Smooth muscle cell (in vitro differentiated cells): ENCODE measurements at regions not wholly inside any gene's neighbourhood (a gene's known extent, or its start where the extent isn't known, plus 50 kb on each side); places are given as distances from the start of the nearest gene placed in this dataset.

Experiments used
- DNase-seq: peaks from one replicate; lab custom pipeline; 2025; ENCODE audit not compliant: unreplicated experiment; lab: John Stamatoyannopoulos, UW
- H2AFZ ChIP-seq: fragments of 200-600 bp; sonication (generic); 2 replicates; pipeline ENCODE4 v1.6.0; 2016; ENCODE audit warnings: antibody characterized with exemption, low read depth, mild to moderate bottlenecking
- H3F3A ChIP-seq: fragments of 200-600 bp; sonication (generic); 2 replicates; pipeline ENCODE4 v1.6.0; 2017; ENCODE audit warnings: antibody characterized with exemption, low read depth
- H3K27ac ChIP-seq: fragments of 200-600 bp; sonication (generic); 2 replicates; pipeline ENCODE4 v1.5.1; 2016; ENCODE audit warnings: low read depth, mild to moderate bottlenecking
- H3K27me3 ChIP-seq: fragments of 200-600 bp; sonication (generic); 2 replicates; pipeline ENCODE4 v1.6.1; 2016; ENCODE audit warnings: low read depth, mild to moderate bottlenecking
- H3K36me3 ChIP-seq: fragments of 200-600 bp; sonication (generic); 2 replicates; pipeline ENCODE4 v1.5.1; 2016; ENCODE audit warnings: low read depth
- H3K4me1 ChIP-seq: fragments of 200-600 bp; sonication (generic); 2 replicates; pipeline ENCODE4 v1.5.1; 2016; ENCODE audit warnings: low read depth
- H3K4me2 ChIP-seq: fragments of 200-600 bp; sonication (generic); 2 replicates; pipeline ENCODE4 v1.6.0; 2016; ENCODE audit warnings: mild to moderate bottlenecking
- H3K4me3 ChIP-seq: fragments of 200-600 bp; sonication (generic); 2 replicates; pipeline ENCODE4 v1.5.1; 2016; ENCODE audit warnings: mild to moderate bottlenecking
- H3K79me2 ChIP-seq: fragments of 200-600 bp; sonication (generic); 2 replicates; pipeline ENCODE4 v1.6.0; 2016; ENCODE audit warnings: low read depth, mild to moderate bottlenecking
- H3K9ac ChIP-seq: fragments of 200-600 bp; sonication (generic); 2 replicates; pipeline ENCODE4 v1.6.0; 2016; ENCODE audit warnings: low read depth
- H3K9me3 ChIP-seq: fragments of 200-600 bp; sonication (generic); replicated peaks from 2 replicates; pipeline ENCODE4 v1.5.1; 2016; ENCODE audit warnings: low read depth
- H4K20me1 ChIP-seq: fragments of 200-600 bp; sonication (generic); 2 replicates; pipeline ENCODE4 v1.6.0; 2016; ENCODE audit warnings: low read depth
- CTCF ChIP-seq: fragments of 200-600 bp; sonication (generic); IDR thresholded peaks from 2 replicates; pipeline ENCODE4 v1.5.1; 2017; ENCODE audit warnings: borderline replicate concordance, mild to moderate bottlenecking, antibody characterized with exemption; ENCODE audit not compliant: insufficient read depth, poor library complexity, severe bottlenecking
- WGBS: methylation state at CpG from one replicate; pipeline ENCODE4 v1.1.7; 2016; ENCODE audit warnings: low lambda C conversion rate; 5-methylcytosine and 5-hydroxymethylcytosine counted together

DNA sequence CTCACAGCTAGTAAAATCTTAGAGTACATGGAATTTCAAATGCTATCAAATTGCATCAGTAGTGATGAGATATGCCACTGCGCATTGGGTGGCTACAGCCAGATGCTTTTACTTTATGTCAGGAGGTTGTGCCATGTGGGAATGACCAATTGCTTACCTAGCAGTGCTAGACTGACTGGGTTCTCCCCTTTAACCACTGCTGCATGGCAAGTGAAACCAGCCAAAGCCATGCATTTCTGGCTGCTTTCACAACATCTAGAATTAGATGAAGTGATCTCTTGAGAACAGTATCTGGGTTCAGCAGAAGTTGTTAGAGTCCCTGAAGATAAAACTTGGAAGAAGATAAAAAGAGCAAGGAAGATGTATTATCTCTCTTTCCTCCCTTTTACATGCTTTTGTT, 1174.2 kb upstream of the CDH2 start:
- 100% methylated on average over 1 of the region's 1 CpG for WGBS
- no peak for TF ChIP-seq CTCF

GRCh38 chr18:29328932-29329331, 1152.0 kb upstream of the CDH2 start:
- Histone ChIP-seq H3K4me3 (no peak overlapping the region), H3F3A (no peaks in the 10 kb centered on the region), H3K27me3 (no peaks in the 10 kb centered on the region), H3K79me2 (no peaks in the 10 kb centered on the region), H3K4me2 (no peak overlapping the region), H3K27ac (no peak overlapping the region), H2AFZ (no peak overlapping the region), H3K9me3 (peaks cover 7% of the 10 kb centered on the region), H3K4me1 (peaks cover 7% of the 10 kb centered on the region), H3K9ac (no peak overlapping the region), H4K20me1 (no peaks in the 10 kb centered on the region), H3K36me3 (no peaks in the 10 kb centered on the region)
- TF ChIP-seq CTCF, result no peak
- WGBS, result 97% methylated on average over 2 of the region's 2 CpGs
- no peak for DNase-seq

More for the DNA sequence above, 1174.2 kb upstream of the CDH2 start:
- H3K27ac ChIP-seq, result no peak overlapping the region
- no peak overlapping the region for H3K9ac ChIP-seq
- H3K9me3 ChIP-seq, result no peaks in the 10 kb centered on the region
- H3K79me2 ChIP-seq, result no peaks in the 10 kb centered on the region
- no peaks in the 10 kb centered on the region for H4K20me1 ChIP-seq
- H3K4me3 ChIP-seq, result no peak overlapping the region
- H3K4me2 ChIP-seq, result no peak overlapping the region
- H2AFZ ChIP-seq, result no peak overlapping the region
- H3F3A ChIP-seq, result no peaks in the 10 kb centered on the region
- DNase-seq, result no peak
- H3K27me3 ChIP-seq, result no peaks in the 10 kb centered on the region
- H3K36me3 ChIP-seq, result no peaks in the 10 kb centered on the region
- H3K4me1 ChIP-seq, result no peaks in the 10 kb centered on the region

DNA sequence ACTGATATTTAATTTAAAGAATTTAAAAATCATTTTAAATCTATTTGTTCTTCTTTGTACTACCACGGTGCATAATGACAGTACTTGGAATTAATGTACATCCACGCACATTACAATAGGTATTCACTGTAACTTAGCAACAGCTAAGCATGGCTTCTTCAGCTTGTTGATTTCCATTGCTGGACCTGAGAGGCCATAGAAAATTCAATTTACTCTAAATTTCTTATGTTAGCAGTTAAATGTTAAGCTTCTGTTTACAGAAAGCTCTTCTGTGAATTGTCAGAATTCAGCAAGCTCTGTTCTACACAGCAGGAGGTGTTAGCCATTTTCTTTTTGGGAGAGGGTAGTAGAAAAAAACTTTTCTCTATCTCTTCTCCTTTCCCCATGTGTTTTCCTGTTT, 1149.3 kb upstream of the CDH2 start:
- Histone ChIP-seq H3K36me3 (no peaks in the 10 kb centered on the region), H2AFZ (no peak overlapping the region), H3F3A (no peaks in the 10 kb centered on the region), H3K9ac (no peak overlapping the region), H3K4me1 (peaks cover 7% of the 10 kb centered on the region), H3K9me3 (peaks cover 7% of the 10 kb centered on the region), H3K4me2 (no peak overlapping the region), H3K4me3 (no peak overlapping the region), H3K79me2 (no peaks in the 10 kb centered on the region), H4K20me1 (no peaks in the 10 kb centered on the region), H3K27ac (no peak overlapping the region), H3K27me3 (no peaks in the 10 kb centered on the region)
- no peak for DNase-seq
- no peak for TF ChIP-seq CTCF
- WGBS, result 86% methylated on average over 2 of the region's 2 CpGs

GRCh38 chr18:29321561-29321960, 1144.6 kb upstream of the CDH2 start:
- no peak for DNase-seq
- Histone ChIP-seq H3K9ac (no peak overlapping the region), H3K4me2 (no peak overlapping the region), H3F3A (no peaks in the 10 kb centered on the region), H3K4me3 (no peak overlapping the region), H4K20me1 (no peaks in the 10 kb centered on the region), H3K4me1 (peaks cover 7% of the 10 kb centered on the region), H3K79me2 (no peaks in the 10 kb centered on the region), H2AFZ (no peak overlapping the region), H3K27ac (no peak overlapping the region), H3K9me3 (no peaks in the 10 kb centered on the region), H3K36me3 (no peaks in the 10 kb centered on the region), H3K27me3 (peaks cover 3% of the 10 kb centered on the region)
- no peak for TF ChIP-seq CTCF
- 72% methylated on average over 1 of the region's 1 CpG for WGBS
